ENCODE measurements at regions not wholly inside any gene's neighbourhood (a gene's known extent, or its start where the extent isn't known, plus 50 kb on each side); places are given as distances from the start of the nearest gene placed in this dataset.

GRCh38 chr5:74529101-74529500 lies 111.4 kb downstream of the ENC1 start:
- TF ChIP-seq, protein P1, sequence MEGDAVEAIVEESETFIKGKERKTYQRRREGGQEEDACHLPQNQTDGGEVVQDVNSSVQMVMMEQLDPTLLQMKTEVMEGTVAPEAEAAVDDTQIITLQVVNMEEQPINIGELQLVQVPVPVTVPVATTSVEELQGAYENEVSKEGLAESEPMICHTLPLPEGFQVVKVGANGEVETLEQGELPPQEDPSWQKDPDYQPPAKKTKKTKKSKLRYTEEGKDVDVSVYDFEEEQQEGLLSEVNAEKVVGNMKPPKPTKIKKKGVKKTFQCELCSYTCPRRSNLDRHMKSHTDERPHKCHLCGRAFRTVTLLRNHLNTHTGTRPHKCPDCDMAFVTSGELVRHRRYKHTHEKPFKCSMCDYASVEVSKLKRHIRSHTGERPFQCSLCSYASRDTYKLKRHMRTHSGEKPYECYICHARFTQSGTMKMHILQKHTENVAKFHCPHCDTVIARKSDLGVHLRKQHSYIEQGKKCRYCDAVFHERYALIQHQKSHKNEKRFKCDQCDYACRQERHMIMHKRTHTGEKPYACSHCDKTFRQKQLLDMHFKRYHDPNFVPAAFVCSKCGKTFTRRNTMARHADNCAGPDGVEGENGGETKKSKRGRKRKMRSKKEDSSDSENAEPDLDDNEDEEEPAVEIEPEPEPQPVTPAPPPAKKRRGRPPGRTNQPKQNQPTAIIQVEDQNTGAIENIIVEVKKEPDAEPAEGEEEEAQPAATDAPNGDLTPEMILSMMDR (IDR thresholded peaks at IDR 0.05): no peak
- TF ChIP-seq POLR2A (IDR thresholded peaks at IDR 0.05): no peak
